Epidermal melanocyte (primary cell): ENCODE measurements at regions not wholly inside any gene's neighbourhood (a gene's known extent, or its start where the extent isn't known, plus 50 kb on each side); places are given as distances from the start of the nearest gene placed in this dataset.

Experiments
- DNase-seq: peaks from one replicate; pipeline ENCODE4 v3.0.0; 2011; ENCODE audit warnings: low spot score; ENCODE audit not compliant: insufficient read length

DNA sequence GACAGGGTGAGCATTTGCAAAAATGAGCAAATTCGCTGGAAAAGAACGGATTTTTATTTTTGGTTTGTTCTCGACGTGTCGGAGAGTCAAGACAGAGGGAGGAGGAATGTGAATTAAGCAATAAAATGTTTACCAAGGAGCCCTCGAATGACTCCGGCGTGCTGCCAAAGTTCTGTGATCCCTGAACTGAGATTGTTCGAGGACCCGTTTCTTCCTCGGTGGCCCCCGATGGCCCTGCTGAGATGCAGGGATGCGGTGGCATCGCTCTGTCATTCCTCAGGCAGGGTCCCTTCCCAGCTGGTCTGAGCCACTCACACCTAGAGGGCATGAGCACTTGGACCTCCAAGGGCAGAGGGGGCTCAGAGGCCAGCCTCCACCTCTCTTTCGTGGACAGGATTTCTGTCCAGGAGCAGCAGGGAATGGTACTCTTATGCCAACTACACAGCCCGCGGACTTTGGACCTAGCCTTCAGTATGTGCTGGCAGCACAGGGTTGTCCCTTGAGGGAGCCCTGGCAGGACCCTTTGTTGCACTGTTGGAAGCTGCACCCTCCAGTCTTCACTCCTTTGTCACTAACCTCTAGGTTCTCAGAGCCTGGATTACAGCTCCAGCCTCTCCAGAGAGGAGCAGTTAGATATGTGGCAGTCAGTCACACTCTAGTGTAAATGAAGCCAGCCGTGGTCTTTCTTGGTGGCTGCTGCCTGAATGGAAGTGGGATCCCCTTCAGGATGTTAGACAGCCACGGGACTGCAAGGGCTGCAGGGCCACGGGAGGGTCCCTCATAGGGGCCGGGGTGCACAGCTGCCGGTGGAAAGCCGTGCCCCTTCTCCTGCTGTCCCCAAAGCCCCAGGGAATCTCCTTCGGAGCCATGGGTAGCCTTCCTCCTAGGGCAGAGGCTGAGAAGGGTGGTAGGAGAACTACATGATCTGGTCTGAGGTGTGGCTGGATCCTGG, 109.4 kb upstream of the ANO1 start:
- DNase-seq, result no peak

DNA sequence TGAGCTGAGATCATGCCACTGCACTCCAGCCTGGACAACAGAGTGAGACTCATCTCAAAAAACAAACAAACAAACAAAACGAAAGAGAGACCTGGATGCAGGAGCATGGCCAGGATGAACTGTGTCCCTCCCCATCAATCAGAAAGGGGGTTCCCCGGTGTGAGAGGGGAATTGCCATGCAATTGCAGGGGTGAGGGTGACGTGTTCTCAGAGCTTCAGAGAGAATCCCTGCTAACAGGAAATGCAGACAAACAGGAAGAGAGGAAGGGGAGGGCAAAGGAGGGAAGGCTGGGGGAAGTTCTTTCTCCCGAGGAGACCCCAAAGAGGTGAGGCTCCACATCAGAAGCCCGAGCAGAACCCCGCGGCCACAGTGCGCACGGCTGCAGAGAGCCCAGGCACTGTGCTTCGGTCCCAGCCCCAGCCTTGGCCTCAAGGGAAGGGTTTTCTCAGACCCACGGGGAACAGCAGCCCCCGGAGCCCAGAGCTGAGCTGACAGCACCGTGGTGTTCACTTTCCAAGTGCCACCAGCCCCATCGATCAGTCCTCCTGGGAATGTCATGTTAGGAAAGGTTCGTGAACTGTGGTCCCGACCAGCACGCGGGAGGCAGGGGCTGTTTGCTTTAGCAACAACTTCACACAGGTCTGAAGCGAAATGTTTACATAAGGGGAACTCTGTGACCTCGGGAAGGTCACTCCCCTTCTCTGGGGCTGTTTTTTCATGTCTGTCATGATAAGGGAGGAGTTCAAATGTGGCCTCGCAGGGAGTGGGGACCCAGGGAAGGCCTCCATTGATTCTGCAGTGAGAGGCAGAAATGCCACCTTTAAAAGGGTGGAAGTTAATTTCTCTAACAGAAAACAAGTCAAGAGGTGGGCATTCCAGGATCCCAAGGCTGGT, 108.0 kb upstream of the ANO1 start:
- no peak for DNase-seq

DNA sequence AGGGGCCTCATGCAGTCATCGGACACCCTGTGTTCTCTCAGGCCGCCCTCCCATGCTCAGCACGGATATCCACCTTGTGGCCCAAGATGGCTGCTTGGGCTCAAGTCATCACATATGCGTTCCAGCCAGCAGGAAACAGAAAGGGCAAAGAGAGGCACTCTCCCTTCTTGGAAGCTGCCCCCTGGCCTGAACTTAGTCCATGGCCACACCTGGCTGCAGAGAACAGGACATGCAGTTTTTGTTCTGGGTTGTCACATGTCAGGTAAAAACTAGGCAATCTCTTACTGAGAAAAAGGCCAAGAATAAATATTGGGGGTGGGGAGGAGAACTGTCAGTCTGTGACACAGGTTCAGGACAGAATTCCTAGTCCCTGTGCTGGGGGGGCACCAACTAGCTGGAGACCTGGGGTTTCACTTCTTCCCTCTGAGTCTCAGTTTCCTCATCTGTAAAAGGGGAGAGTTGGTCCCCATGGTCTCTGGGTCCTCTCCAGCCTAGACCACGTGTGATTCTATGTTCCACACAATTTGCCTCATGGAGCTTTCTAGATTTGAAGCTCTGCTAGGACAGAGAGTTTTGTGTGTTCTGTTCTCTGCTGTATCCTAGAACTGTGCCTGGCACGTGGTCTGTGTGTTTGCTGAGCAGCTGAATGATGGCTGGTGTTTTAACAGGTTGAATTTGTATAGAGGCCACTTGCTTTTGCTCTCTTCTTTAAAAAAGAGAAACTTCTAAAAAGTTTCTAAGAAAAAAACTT, 107.2 kb upstream of the ANO1 start:
- no peak for DNase-seq

DNA sequence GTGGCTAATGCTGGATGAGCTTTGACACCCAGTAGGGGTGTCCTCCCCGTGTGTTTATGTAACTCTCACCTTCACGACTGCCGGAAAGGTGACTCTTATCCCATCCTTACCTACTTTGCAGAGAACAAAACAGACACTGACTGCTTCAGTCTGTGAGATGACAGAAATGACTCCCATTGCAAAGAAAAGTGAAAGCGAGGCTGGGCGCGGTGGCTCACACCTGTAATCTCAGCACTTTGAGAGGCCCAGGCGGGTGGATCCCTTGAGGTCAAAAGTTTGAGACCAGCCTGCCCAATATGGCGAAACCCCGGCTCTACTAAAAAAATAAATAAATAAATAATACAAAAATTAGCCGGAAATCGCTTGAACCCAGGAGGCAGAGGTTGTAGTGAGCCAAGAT, 106.4 kb upstream of the ANO1 start:
- DNase-seq, result no peak

DNA sequence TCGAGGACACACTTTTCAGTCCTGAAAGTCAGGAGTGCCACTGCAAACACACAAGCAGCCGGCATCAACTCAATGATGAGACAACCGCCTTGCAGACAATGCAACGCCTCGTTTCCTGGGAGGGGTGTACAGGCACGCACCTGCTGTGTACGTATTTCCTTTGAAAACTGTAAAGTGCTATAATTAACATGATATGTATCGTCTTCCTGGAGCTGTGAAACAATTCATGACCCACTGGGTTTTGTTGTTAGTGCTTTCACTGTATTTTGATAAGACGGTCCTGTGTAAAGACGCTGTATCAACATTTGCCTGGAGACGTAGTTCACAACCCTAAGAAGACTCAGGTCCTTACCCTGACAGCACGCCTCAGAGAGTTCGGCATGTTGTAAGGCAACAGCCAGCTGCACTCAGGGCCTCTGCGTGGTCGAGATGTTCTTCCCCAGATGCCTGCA, 105.7 kb upstream of the ANO1 start:
- DNase-seq, result no peak

DNA sequence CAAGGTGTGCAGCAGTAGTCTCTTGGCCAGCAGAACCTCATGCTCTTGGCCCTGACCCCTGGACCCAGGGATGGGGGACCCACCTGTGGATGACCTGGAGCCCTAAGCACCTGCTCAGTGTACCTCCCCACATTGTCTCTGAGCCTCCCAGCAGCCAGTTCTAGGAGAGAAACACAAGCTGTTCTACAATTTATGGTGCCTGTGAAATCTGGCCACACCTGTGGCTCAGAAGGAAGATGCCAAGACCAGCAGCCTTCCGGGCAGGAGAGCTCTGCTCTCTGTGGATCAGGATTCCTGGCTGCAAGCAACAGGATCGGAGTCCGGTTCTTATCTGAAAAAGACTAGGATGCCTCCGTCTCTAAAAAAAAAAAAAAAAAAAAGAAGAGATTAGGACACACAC, 103.6 kb upstream of the ANO1 start:
- no peak for DNase-seq

DNA sequence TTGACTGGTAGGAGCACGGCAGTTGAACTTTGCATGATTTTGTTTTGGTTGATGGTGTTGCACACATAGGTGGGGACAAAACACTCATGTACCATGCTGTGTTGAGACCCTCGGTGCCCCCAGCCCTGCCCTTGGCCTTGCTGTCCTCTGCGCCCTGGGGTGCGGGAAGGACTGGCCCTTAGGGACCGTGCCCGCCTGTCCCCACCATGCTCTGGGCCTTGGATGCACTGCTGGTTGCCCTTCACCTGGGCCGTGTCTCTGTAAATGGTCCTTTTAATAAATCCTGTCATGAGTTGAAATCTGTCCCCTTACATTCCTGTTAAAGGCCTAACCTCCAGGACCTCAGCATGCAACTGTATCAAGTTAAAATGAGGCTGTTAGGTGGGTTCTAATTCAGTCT, 102.3 kb upstream of the ANO1 start:
- no peak for DNase-seq

DNA sequence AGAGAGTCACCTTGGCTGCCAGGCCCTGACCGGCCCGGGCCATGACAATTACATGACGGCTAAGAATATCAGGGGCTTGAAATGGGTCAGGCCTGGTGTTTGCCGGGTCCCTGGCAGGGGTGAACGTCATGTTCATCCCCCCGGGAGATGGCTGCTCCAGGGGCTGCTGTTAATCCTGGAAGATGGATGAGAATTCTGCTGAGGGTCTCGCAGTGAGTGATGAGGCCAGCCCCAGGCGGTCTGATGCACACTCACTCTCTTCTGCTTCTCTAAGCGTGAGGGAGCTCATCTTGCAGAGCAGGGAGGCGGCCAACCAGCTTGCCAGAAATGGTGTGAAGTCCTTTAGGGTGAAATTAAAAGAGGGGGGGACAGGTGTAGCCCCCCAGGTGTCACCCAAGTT, 101.3 kb upstream of the ANO1 start:
- no peak for DNase-seq

DNA sequence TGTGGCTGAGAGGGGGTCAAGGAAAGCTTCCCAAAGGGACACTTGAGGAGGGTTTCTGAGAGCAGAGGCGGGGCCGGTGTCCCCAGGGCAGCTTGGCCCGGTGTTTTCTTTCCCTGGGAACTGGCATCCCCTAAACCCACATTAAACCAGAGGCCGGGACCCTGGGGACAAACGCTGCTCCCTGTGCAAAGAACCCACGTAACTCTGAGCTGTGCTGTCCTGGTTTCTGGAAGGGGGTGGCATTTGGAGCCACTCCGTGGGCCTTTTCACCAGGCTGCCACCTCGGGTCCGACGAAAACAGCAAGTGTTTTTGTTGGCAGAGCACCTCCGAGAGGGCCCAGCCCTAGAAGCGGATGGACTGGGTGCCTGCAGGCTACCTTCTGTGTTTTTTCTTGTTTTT, 100.2 kb upstream of the ANO1 start:
- DNase-seq, result no peak

DNA sequence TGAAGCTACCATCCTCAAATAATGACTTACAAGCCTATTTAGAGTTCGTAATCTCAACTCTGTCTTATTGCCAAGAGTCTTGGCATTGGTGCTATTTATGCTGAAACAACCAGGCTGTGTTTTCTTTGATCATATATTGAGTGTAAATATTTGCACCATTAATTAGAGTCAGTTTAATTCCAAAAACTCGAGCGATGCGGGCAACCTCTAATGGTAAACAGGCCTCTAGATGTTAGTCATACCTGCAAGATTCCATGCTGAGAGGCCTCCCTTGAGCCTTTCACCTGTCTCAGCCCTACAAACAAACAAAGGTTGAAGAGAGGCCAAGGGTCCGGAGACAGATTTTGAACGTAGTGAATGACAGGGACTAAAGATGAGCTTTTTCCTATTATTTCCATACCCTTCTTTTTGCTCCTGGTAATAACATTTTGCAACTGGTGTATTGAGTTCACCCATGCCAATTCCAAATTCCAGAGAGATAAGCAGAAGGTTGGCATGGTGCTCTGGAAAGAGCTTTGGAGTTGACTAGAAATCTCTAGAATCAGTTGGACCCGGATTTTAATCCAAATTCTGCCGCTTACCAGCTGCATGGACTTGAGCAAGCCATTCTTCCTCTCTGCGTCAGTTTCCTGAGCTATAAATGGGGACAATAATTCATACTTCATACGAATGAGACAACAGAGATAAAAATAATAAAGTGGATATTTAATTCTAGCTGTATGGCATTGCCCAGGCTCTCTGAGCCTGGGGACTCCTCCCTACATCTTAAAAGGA, 99.1 kb upstream of the ANO1 start:
- no peak for DNase-seq

DNA sequence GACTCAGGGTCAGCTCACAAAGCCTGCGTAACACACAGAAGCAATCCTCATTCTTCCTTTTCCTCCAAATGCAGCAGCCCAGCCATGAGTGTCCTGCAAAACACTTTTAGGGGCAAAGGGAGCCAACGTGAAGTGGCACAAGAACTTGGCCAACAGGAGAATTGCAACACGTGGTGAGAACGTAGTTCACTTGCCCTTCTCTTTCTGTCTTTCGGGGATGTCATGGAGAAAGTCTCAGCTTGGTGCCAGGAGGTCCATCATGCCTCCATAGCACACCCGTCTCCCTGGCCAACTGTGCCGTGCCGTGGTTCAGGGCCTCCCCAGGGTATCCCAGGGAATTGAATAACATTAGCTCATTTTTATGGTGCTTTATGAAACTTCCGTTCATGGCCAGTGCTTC, 98.5 kb upstream of the ANO1 start:
- no peak for DNase-seq

DNA sequence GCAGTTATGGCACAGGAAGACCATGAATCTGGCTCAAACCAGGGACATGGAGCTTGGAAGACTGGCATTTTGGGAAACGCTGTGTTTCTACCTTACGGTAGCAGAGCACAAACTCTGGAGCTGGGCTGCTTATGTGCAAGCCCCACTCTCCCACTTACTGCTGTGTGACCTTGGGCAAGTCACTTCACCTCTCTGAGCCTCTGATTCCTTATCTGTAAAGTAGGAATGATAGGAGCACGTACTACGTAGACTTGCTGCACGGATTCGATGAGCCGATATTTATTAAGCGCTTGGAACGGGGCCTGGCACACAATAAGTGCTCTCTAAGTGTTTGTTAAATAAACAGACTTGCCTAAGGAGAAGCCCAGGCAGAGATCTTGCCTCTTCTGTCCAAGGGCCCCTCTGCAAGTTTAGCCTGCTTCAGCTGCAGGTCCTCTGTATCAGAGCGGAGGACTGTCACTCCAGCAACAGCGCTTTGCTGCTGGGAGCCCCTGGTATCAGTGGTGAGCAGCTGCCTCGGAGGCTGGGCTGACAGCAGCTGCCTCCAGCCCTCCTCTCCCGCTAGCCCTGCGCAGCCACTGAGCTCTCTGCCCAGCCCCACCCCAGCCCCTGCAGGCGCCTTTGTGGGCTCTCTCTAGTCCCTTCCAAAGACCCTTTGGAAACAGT, 96.9 kb upstream of the ANO1 start:
- no peak for DNase-seq

DNA sequence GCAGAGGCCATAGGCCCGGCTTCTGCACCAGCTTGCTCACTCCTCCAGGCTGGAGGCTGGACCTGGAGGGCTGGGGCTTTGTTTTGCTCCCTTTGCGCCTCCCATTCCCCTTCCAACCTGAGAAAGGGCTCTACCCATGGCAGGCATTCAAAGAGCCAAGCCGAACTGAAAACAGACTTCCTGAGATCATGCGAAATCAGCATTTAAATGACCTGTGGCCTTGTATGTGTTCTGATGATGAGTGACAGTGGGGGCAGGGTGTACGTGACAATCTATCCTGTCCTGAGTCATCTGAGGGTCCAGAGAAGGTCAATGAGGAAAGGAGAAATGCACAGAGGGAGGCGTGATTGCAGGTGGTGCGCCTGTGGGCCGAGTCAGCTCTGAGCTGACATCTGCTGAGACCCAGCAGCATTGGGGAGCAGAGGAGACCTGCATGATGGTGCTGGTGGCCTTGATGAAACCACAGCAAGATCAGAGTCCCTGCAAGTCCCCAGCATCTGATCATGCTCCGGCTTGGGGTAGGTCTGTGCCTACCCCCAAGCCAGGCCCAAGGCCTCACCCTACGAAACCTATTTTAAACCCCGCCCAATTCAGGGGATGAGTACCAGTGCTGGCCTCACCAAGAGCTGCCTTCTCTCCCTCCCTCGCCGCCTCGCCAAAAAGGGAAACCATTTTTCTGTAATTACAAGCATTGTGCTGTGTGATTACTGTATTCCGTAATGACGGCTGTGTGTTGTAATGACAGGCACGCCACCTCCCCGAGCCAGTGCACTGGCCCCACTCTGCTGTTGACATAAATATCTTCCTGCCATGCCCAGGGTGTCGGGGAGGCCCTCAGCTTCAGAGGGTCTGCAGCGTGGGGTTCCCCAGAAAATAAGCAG, 95.2 kb upstream of the ANO1 start:
- DNase-seq, result no peak

DNA sequence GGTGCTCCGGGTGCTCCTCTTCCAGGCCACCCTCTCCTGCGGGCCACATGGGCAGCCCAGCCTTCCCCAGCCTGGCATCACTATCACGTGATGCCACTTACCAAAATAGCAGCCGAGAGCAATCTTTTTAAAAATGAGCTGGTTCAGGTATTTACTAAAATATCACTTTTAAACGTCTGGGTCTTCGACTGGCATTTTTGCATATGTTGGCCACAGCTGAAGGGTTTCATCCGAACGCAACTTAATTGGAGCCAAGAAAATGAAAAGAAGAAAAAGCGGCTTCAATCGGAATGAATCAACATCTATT, 94.6 kb upstream of the ANO1 start:
- no peak for DNase-seq

DNA sequence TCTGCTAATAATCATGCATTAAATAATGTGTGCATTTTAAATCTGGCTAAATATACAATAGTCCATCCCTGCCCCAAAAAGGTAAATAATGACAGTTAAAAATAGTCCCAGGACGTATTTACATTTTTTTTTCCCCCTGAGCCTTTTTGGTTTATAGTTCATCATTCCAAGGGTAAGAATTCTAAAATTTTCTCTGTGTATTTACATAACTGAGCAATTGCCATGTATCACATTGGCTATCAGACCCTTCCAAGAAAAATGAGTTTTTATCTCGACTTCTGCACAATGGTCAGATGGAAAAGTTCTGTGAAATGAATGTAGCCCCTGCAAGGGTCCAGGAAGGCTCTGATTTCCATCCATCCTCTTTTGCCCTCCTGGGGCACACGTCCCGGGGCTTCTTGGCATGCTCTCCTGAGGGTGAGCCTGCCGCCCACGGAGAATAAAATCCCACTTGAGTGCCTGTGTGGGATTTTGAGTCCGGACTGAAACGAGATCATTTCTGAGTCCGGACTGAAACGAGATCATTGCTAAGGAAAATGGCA, 94.1 kb upstream of the ANO1 start:
- DNase-seq, result no peak

DNA sequence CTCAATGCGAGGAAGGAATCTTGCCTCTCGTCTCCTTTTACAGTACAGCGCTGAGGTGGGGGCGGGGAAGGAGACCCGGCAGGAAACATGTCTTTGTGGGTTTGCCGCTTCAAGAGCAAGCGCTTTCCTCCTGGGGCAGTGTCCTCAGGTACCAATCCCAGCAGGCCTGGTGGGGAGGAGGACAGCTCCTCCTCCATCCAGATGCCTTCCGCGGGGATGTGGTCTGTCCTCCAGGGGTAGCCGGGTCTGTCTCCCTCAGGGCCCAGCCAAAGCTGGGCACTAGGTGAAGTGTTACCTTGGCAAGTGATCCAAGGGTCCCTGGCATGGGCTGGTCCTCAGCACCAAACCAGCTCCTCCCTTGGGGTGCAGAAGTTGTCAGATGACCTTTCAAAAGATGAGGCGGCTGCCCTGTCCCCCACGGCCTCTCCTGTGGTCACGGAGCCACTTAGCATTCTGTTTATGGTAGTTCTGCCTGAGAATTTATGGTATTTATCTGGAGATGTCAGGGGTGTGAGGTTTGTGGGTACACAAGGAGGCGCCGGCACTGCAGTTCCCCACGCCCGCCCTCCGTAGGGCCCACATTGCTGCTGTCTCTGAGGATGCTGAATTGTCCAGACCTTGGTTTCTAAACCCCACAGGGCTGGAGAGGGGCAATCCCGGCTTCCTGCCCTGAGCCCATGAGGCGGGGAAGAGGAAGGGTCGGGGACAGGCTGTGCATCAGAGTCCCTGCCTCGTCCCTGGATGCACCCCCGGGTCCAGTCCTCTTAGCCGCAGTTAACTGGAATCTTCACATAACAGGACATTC, 93.5 kb upstream of the ANO1 start:
- DNase-seq, result no peak

DNA sequence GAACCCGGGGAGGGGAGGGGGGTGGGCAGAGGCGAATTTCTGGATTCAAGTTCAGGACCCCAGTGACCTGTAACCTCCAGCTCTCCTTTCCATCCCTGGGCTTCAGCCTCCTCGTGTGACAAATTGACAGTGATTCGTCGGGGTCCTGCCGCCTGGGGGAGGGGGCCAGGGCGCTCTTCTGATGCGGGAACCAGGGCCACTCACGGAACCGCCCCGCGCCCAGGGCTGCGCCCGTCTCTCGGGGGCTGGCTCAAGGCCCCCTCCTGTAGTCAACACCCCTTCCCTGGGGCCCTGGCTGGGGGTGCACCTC, 92.8 kb upstream of the ANO1 start:
- no peak for DNase-seq

DNA sequence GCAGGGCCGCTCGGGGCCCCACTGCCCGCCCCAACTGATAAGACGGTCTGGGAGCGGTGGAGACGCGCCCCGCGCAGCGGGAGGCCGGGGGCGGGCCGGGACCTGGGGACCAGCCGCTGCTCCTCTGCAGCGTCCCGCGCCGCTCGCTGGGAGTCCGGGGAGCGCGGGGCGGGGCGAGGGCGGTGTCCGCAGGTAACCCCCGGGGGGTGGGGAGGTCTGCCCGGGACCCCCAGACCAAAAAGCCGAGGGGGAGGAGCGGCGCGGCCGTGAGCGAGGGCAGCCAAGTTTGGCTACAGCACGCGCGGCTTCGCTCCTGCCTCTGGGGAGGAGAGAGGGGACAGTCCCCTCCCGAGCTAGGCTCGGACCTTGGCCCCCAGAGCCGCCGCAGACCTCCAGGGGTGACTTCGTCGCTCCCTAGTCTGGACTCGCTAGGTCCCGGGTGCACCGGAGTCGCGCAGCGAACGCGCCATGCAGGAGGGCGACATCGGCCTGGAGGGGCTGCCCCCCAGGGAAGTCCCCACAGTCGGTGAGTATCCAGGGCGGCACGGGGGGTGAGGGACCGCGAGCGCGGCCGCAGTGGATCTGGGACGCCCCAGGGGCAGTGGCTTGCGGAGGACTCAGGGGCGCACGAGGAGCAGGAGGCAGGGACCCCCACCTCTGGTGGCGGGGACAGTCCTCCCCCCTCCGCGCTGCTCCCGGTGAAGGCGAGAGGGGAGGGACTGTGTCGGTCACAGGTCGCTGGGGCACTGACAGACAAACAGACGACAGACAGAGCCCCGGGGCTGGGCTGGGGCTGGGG, 92.3 kb upstream of the ANO1 start:
- no peak for DNase-seq
